ENCODE measurements at regions not wholly inside any gene's neighbourhood (a gene's known extent, or its start where the extent isn't known, plus 50 kb on each side); places are given as distances from the start of the nearest gene placed in this dataset.

- TF ChIP-seq CTCF (IDR thresholded peaks at IDR 0.05) (no peak), POLR2A (IDR thresholded peaks at IDR 0.05) (no peak)
Observed at GRCh38 chr20:54848262-54848661, 372.9 kb downstream of the DOK5 start.
